HL-60 (cell line): ENCODE measurements at regions not wholly inside any gene's neighbourhood (a gene's known extent, or its start where the extent isn't known, plus 50 kb on each side); places are given as distances from the start of the nearest gene placed in this dataset.

Experiments
- DNase-seq, 2 experiments: peaks; one replicate each; pipeline ENCODE4 v3.0.0-alpha.2; 2010 to 2020; ENCODE audit warnings: low read depth in 1 of 2, low spot score in 1 of 2
- H3K27ac ChIP-seq: fragments of 250-450 bp; sonication (Bioruptor Pico); replicated peaks from 2 replicates; pipeline ENCODE4 v1.5.1; 2020; ENCODE audit warnings: mild to moderate bottlenecking, moderate library complexity
- H3K27me3 ChIP-seq: fragments of 250-450 bp; sonication (Bioruptor Pico); 2 replicates; pipeline ENCODE4 v1.5.1; 2021; ENCODE audit warnings: mild to moderate bottlenecking, moderate library complexity; ENCODE audit not compliant: insufficient read depth, poor library complexity, severe bottlenecking
- H3K4me3 ChIP-seq: replicated peaks from 2 replicates; pipeline ENCODE4 v1.5.1; 2011; ENCODE audit warnings: mild to moderate bottlenecking, control low read depth, low read length; ENCODE audit not compliant: insufficient read depth
- CTCF ChIP-seq: IDR thresholded peaks from one replicate; pipeline ENCODE4 v1.5.1; 2011; ENCODE audit warnings: low read length, control low read depth, inconsistent platforms; ENCODE audit not compliant: insufficient read depth
- GABPA ChIP-seq: IDR thresholded peaks from 2 replicates; pipeline ENCODE4 v1.6.1; 2012; ENCODE audit warnings: low read depth
- POLR2AphosphoS5 ChIP-seq: IDR thresholded peaks from 2 replicates; pipeline ENCODE4 v1.6.1; 2012; ENCODE audit warnings: low read depth
- REST ChIP-seq: IDR thresholded peaks from 2 replicates; pipeline ENCODE4 v1.6.1; 2012; ENCODE audit warnings: low read depth; ENCODE audit not compliant: insufficient replicate concordance
- SPI1 ChIP-seq: IDR thresholded peaks from 2 replicates; pipeline ENCODE4 v1.6.1; 2012; ENCODE audit warnings: low read depth, mild to moderate bottlenecking, borderline replicate concordance

GRCh38 chr5:69039829-69040228, 54.0 kb upstream of the SLC30A5 start:
- TF ChIP-seq CTCF (no peak), POLR2AphosphoS5 (no peak), GABPA (no peak), SPI1 (no peak), REST (no peak)
- no peak overlapping the region for H3K4me3 ChIP-seq
- DNase-seq = no peak
- H3K27ac ChIP-seq = no peak overlapping the region
- no peaks in the 10 kb centered on the region for H3K27me3 ChIP-seq

GRCh38 chr5:69042500-69042899, 51.3 kb upstream of the SLC30A5 start:
- DNase-seq = no peak
- H3K27me3 ChIP-seq = no peaks in the 10 kb centered on the region
- no peak overlapping the region for H3K27ac ChIP-seq
- no peak overlapping the region for H3K4me3 ChIP-seq
- no peak for TF ChIP-seq SPI1
- no peak for TF ChIP-seq POLR2AphosphoS5
- no peak for TF ChIP-seq REST
- no peak for TF ChIP-seq CTCF
- TF ChIP-seq GABPA = no peak

GRCh38 chr5:69042915-69043654, 50.7 kb upstream of the SLC30A5 start:
- Histone ChIP-seq H3K4me3 (peak overlapping the region; percentile 38), H3K27me3 (no peaks in the 10 kb centered on the region), H3K27ac (peak overlapping the region; percentile 47; the same call in 1 of the 2 replicates)
- peak; percentile 41 to 74 for DNase-seq
- TF ChIP-seq SPI1 = no peak
- TF ChIP-seq GABPA = no peak
- no peak for TF ChIP-seq POLR2AphosphoS5
- no peak for TF ChIP-seq REST
- peak; percentile 16 for TF ChIP-seq CTCF
